ENCODE measurements at regions not wholly inside any gene's neighbourhood (a gene's known extent, or its start where the extent isn't known, plus 50 kb on each side); places are given as distances from the start of the nearest gene placed in this dataset.

DNA sequence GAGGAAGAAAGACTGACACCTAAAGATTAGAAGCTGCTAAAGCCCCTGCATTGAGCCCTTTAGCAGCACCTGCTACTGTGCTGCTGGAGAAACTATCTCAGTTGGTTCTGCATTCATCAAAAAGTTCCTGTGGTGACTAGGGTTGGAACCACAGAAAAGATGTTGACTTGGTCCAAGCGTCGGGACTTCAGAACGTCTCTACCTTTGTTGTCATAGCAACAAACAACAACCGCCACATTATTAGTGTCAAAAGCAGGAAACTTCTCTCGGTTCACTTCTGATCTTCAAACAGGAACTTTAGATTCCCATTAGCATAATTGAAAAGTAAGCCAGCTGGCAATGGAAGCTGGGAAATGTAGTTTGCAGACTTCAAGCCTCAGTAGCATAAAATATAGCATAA is 368.0 kb downstream of the SEC23A start (continued):
- TF ChIP-seq HOXD13 (CRISPR knock-in tag; IDR thresholded peaks at IDR 0.05; ENCODE audit: borderline replicate concordance) (no peak), SALL2 (tag by site-specific recombination; IDR thresholded peaks at IDR 0.05; ENCODE audit: borderline replicate concordance) (no peak), ZFP37 (tag by site-specific recombination; IDR thresholded peaks at IDR 0.05) (no peak), ZNF19 (tag by site-specific recombination; IDR thresholded peaks at IDR 0.05; ENCODE audit: low read depth) (no peak), HOXA7 (CRISPR knock-in tag; IDR thresholded peaks at IDR 0.05; ENCODE audit: borderline replicate concordance) (no peak)
- TF ChIP-seq, protein P1, sequence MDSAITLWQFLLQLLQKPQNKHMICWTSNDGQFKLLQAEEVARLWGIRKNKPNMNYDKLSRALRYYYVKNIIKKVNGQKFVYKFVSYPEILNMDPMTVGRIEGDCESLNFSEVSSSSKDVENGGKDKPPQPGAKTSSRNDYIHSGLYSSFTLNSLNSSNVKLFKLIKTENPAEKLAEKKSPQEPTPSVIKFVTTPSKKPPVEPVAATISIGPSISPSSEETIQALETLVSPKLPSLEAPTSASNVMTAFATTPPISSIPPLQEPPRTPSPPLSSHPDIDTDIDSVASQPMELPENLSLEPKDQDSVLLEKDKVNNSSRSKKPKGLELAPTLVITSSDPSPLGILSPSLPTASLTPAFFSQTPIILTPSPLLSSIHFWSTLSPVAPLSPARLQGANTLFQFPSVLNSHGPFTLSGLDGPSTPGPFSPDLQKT (IDR thresholded peaks at IDR 0.05; ENCODE audit: borderline replicate concordance, low read depth, low read length) = no peak

DNA sequence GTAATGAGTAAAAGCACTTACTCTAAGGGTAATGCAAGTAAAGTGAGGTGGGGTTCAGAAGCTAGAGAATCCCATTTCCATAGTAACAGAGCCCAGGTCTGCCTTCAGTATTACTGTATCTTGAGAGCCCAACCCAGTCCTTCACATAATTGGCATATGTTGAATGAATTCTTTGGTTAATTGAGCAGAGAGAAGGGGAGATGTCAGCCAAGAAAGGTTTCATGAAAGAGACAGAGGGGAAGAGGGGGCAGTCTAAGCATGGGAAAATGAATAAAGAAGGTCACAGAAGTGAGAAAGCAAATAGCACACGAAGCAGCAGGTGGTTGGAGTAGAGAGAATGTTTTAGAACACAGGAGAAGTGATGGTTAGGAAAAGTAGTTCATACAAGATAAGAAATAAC is 371.1 kb downstream of the SEC23A start:
- H3K9me3 ChIP-seq (ENCODE audit: control insufficient read depth, insufficient read depth, low read depth, low read length) = no peaks in the 10 kb centered on the region
- no peak for TF ChIP-seq ZNF658 (tag by site-specific recombination; IDR thresholded peaks at IDR 0.05)
- TF ChIP-seq ZSCAN23 (tag by site-specific recombination; IDR thresholded peaks at IDR 0.05) = no peak
- TF ChIP-seq, protein P2, sequence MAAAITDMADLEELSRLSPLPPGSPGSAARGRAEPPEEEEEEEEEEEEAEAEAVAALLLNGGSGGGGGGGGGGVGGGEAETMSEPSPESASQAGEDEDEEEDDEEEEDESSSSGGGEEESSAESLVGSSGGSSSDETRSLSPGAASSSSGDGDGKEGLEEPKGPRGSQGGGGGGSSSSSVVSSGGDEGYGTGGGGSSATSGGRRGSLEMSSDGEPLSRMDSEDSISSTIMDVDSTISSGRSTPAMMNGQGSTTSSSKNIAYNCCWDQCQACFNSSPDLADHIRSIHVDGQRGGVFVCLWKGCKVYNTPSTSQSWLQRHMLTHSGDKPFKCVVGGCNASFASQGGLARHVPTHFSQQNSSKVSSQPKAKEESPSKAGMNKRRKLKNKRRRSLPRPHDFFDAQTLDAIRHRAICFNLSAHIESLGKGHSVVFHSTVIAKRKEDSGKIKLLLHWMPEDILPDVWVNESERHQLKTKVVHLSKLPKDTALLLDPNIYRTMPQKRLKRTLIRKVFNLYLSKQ (tag by site-specific recombination; IDR thresholded peaks at IDR 0.05; ENCODE audit: borderline replicate concordance) = no peak
- no peak for TF ChIP-seq ZNF623 (tag by site-specific recombination; IDR thresholded peaks at IDR 0.05)
- no peak for TF ChIP-seq ZNF138 (tag by site-specific recombination; IDR thresholded peaks at IDR 0.05; ENCODE audit: borderline replicate concordance)
- no peak for TF ChIP-seq ZNF521 (tag by site-specific recombination; IDR thresholded peaks at IDR 0.05)
- no peak for TF ChIP-seq REPIN1 (tag by site-specific recombination; IDR thresholded peaks at IDR 0.05; ENCODE audit: low read depth)
- no peak for TF ChIP-seq ZNF529 (tag by site-specific recombination; IDR thresholded peaks at IDR 0.05; ENCODE audit: insufficient replicate concordance)
- TF ChIP-seq KLF7 (tag by site-specific recombination; IDR thresholded peaks at IDR 0.05; ENCODE audit: borderline replicate concordance) = no peak
- TF ChIP-seq ZNF175 (tag by site-specific recombination; IDR thresholded peaks at IDR 0.05) = no peak
- TF ChIP-seq KLF9 (tag by site-specific recombination; IDR thresholded peaks at IDR 0.05; ENCODE audit: low read depth) = no peak
- no peak for TF ChIP-seq ZNF37A (tag by site-specific recombination; IDR thresholded peaks at IDR 0.05)
- no peak for TF ChIP-seq ZNF302 (tag by site-specific recombination; IDR thresholded peaks at IDR 0.05; ENCODE audit: low read depth)
- no peak for TF ChIP-seq ZSCAN30 (tag by site-specific recombination; IDR thresholded peaks at IDR 0.05)
- no peak for TF ChIP-seq KLF10 (tag by site-specific recombination; IDR thresholded peaks at IDR 0.05)
- H3K4me3 ChIP-seq (ENCODE audit: low read depth, low read length) = no peak overlapping the region
- no peaks in the 10 kb centered on the region for H3K4me1 ChIP-seq (ENCODE audit: control insufficient read depth, insufficient read depth, low read length)
- POLR2A ChIA-PET = no interaction called here
- CTCF ChIA-PET = interaction anchor here (1.1 kb wide), 1 partner anchor 10 kb away, joined by 3 read pairs; no protein-coding TSS in a partner anchor
- H3K36me3 ChIP-seq (ENCODE audit: control insufficient read depth in 2 of 2, insufficient read depth in 1 of 2, low read length in 2 of 2) = no peaks in the 10 kb centered on the region
- H3K27ac ChIP-seq (ENCODE audit: extremely low read depth, low read depth, low read length) = no peak overlapping the region

DNA sequence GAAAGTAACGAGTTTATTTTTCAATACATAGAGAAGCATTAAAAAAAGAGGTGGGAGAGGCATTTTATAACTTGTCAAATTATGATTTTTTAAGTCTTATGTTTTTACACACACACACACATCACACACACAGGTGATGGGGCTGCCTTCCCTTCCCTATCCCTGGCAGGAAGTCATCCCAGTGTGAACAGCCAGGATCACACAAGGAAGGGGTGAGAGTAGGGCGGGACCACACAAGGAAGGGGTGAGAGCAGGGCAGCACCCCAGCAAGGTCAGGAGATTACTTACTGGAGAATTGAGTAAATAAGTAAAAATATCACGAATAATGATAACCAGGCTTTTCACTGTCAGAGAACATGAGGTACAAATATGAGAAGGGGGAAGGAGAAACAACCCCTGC is 372.6 kb downstream of the SEC23A start:
- no peaks in the 10 kb centered on the region for H3K36me3 ChIP-seq (ENCODE audit: control insufficient read depth in 2 of 2, insufficient read depth in 1 of 2, low read length in 2 of 2)
- H3K27ac ChIP-seq (ENCODE audit: extremely low read depth, low read depth, low read length) = no peak overlapping the region
- H3K9me3 ChIP-seq (ENCODE audit: control insufficient read depth, insufficient read depth, low read depth, low read length) = no peaks in the 10 kb centered on the region
- H3K4me1 ChIP-seq (ENCODE audit: control insufficient read depth, insufficient read depth, low read length) = no peaks in the 10 kb centered on the region
- CTCF ChIA-PET = interaction anchor here (0.7 kb wide), 1 partner anchor 269 kb away, joined by 3 read pairs; no protein-coding TSS in a partner anchor
- no peak overlapping the region for H3K4me3 ChIP-seq (ENCODE audit: low read depth, low read length)
- no peak for TF ChIP-seq ZNF202 (tag by site-specific recombination; IDR thresholded peaks at IDR 0.05; ENCODE audit: borderline replicate concordance)
- TF ChIP-seq ZIC2 (tag by site-specific recombination; IDR thresholded peaks at IDR 0.05) = no peak
- TF ChIP-seq ZNF391 (tag by site-specific recombination; IDR thresholded peaks at IDR 0.05; ENCODE audit: borderline replicate concordance, low read depth) = no peak
- no peak for TF ChIP-seq ZNF624 (tag by site-specific recombination; IDR thresholded peaks at IDR 0.05)
- TF ChIP-seq ZNF433 (tag by site-specific recombination; IDR thresholded peaks at IDR 0.05; ENCODE audit: low read depth) = no peak
- TF ChIP-seq ZNF140 (tag by site-specific recombination; IDR thresholded peaks at IDR 0.05) = no peak
- no peak for TF ChIP-seq YY1 (tag by site-specific recombination; IDR thresholded peaks at IDR 0.05)
- no peak for TF ChIP-seq ZBTB20 (tag by site-specific recombination; IDR thresholded peaks at IDR 0.05)
- POLR2A ChIA-PET = no interaction called here

All from HEK293 (cell line).